ENCODE measurements at regions not wholly inside any gene's neighbourhood (a gene's known extent, or its start where the extent isn't known, plus 50 kb on each side); places are given as distances from the start of the nearest gene placed in this dataset.

GRCh38 chrX:943035-943434 is 269.4 kb downstream of the CRLF2 start:
- H3K27ac Mint-ChIP-seq = no peak overlapping the region
- H3K9me3 Mint-ChIP-seq (ENCODE audit: low read depth) = peaks cover 2% of the 10 kb centered on the region
- H3K4me1 Mint-ChIP-seq (ENCODE audit: low read depth) = no peaks in the 10 kb centered on the region
- DNase-seq (ENCODE audit: low spot score, unreplicated experiment) = no peak
- H3K4me3 Mint-ChIP-seq (ENCODE audit: low read depth) = no peak overlapping the region
- H3K36me3 Mint-ChIP-seq (ENCODE audit: insufficient read depth) = no peaks in the 10 kb centered on the region
- TF ChIP-seq, protein P1, sequence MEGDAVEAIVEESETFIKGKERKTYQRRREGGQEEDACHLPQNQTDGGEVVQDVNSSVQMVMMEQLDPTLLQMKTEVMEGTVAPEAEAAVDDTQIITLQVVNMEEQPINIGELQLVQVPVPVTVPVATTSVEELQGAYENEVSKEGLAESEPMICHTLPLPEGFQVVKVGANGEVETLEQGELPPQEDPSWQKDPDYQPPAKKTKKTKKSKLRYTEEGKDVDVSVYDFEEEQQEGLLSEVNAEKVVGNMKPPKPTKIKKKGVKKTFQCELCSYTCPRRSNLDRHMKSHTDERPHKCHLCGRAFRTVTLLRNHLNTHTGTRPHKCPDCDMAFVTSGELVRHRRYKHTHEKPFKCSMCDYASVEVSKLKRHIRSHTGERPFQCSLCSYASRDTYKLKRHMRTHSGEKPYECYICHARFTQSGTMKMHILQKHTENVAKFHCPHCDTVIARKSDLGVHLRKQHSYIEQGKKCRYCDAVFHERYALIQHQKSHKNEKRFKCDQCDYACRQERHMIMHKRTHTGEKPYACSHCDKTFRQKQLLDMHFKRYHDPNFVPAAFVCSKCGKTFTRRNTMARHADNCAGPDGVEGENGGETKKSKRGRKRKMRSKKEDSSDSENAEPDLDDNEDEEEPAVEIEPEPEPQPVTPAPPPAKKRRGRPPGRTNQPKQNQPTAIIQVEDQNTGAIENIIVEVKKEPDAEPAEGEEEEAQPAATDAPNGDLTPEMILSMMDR (IDR thresholded peaks at IDR 0.05; ENCODE audit: unreplicated experiment) = no peak
- H3K27me3 Mint-ChIP-seq = peaks cover 40% of the 10 kb centered on the region

DNA sequence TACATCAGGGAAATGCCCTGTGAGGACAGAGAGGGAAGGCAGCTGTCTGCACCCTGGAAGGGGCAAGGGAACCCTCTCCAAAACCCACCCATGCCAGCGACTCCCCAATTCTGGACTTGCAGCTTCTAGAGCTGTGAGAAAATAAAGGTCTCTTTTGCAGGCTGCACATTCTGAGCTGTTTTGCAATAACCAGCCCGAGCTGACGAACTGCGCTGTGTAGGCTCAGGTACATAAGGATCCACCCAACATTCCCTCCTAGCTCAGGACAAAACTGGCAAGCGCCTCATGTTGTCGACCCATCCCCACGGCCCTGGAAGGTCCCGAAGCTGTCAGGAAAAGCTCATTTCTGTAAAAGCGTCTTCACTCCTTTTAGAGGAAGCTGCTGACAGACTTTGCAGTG is 271.8 kb downstream of the CRLF2 start:
- H3K27ac Mint-ChIP-seq = no peak overlapping the region
- H3K4me3 Mint-ChIP-seq (ENCODE audit: low read depth) = no peak overlapping the region
- no peaks in the 10 kb centered on the region for H3K36me3 Mint-ChIP-seq (ENCODE audit: insufficient read depth)
- H3K27me3 Mint-ChIP-seq = peaks cover 44% of the 10 kb centered on the region
- no peaks in the 10 kb centered on the region for H3K9me3 Mint-ChIP-seq (ENCODE audit: low read depth)
- TF ChIP-seq, protein P1 (IDR thresholded peaks at IDR 0.05; ENCODE audit: unreplicated experiment) = no peak
- no peak for DNase-seq (ENCODE audit: low spot score, unreplicated experiment)
- peaks cover 5% of the 10 kb centered on the region for H3K4me1 Mint-ChIP-seq (ENCODE audit: low read depth)

- peaks cover 5% of the 10 kb centered on the region for H3K4me1 Mint-ChIP-seq (ENCODE audit: low read depth)
- no peak for DNase-seq (ENCODE audit: low spot score, unreplicated experiment)
- TF ChIP-seq, protein P1 (IDR thresholded peaks at IDR 0.05; ENCODE audit: unreplicated experiment) = no peak
- no peak overlapping the region for H3K4me3 Mint-ChIP-seq (ENCODE audit: low read depth)
- peaks cover 41% of the 10 kb centered on the region for H3K27me3 Mint-ChIP-seq
- no peaks in the 10 kb centered on the region for H3K36me3 Mint-ChIP-seq (ENCODE audit: insufficient read depth)
- peak overlapping the region; percentile 30 for H3K27ac Mint-ChIP-seq
- no peaks in the 10 kb centered on the region for H3K9me3 Mint-ChIP-seq (ENCODE audit: low read depth)
Measured at GRCh38 chrX:936979-937769, 275.3 kb downstream of the CRLF2 start.

DNA sequence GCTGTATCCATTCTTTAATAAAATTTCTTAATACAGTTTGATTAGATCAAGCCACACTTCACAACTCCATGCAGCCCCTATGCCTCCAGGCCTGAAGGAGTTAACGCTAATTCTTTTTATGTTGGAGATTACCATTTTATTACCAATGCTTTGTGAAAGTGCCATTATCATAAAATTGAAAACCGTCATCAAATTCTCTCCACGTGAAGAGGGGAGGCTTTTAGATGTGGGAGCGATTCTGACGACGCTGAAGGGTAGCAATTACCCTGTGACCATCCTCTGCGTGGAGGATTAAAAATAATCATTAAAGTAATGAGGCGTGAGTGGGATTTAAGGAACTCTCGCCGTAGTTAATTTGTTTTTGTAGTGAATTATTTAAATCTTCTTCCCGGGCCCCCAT is 278.8 kb downstream of the CRLF2 start:
- H3K9me3 Mint-ChIP-seq (ENCODE audit: low read depth) = no peaks in the 10 kb centered on the region
- TF ChIP-seq, protein P1 (IDR thresholded peaks at IDR 0.05; ENCODE audit: unreplicated experiment) = no peak

GRCh38 chrX:928606-929005 is 283.8 kb downstream of the CRLF2 start:
- no peak for DNase-seq (ENCODE audit: low spot score, unreplicated experiment)

More for the DNA sequence above, 278.8 kb downstream of the CRLF2 start:
- Mint-ChIP-seq H3K36me3 (ENCODE audit: insufficient read depth) (no peaks in the 10 kb centered on the region), H3K4me1 (ENCODE audit: low read depth) (peaks cover 5% of the 10 kb centered on the region), H3K27ac (no peak overlapping the region), H3K27me3 (peaks cover 10% of the 10 kb centered on the region), H3K4me3 (ENCODE audit: low read depth) (no peak overlapping the region)
- no peak for DNase-seq (ENCODE audit: low spot score, unreplicated experiment)

More at GRCh38 chrX:928606-929005, 283.8 kb downstream of the CRLF2 start:
- no peak overlapping the region for H3K27ac Mint-ChIP-seq
- TF ChIP-seq, protein P1 (IDR thresholded peaks at IDR 0.05; ENCODE audit: unreplicated experiment) = no peak
- no peaks in the 10 kb centered on the region for H3K9me3 Mint-ChIP-seq (ENCODE audit: low read depth)
- no peaks in the 10 kb centered on the region for H3K36me3 Mint-ChIP-seq (ENCODE audit: insufficient read depth)
- H3K4me3 Mint-ChIP-seq (ENCODE audit: low read depth) = no peak overlapping the region
- no peaks in the 10 kb centered on the region for H3K27me3 Mint-ChIP-seq
- H3K4me1 Mint-ChIP-seq (ENCODE audit: low read depth) = no peaks in the 10 kb centered on the region
